ENCODE measurements at regions not wholly inside any gene's neighbourhood (a gene's known extent, or its start where the extent isn't known, plus 50 kb on each side); places are given as distances from the start of the nearest gene placed in this dataset.

- no peak overlapping the region for H3K27ac ChIP-seq
- TF ChIP-seq CTCF (conservative IDR thresholded peaks at IDR 0.05) (no peak), ZFX (IDR thresholded peaks at IDR 0.05) (no peak)
Measured at GRCh38 chr18:3358310-3358709, 91.7 kb upstream of the TGIF1 start.

DNA sequence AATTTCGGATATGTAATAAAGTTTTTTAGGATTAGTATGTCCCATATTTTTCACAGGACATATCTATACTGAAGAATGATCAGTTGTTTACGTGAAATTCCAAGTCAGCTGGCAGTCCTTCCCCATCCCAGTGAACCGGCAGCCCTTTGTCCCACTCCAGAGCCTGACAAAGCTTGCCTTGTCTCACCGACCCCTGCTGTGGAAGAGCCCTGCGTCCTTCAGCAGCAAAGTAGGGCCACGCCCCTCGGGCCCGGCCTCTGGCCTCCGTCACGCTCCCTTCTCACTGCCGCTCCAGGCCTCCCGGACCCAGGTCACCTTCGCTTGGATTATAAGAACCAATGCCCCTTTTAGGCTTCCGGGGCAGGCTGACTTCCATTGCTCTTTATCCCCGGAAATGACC, 89.8 kb upstream of the TGIF1 start:
- TF ChIP-seq CTCF (conservative IDR thresholded peaks at IDR 0.05) (no peak), ZFX (IDR thresholded peaks at IDR 0.05) (no peak)
- no peak overlapping the region for H3K27ac ChIP-seq

GRCh38 chr18:3367491-3368091, 82.4 kb upstream of the TGIF1 start:
- H3K27ac ChIP-seq = no peak overlapping the region
- no peak for TF ChIP-seq ZFX (IDR thresholded peaks at IDR 0.05)
- TF ChIP-seq CTCF (conservative IDR thresholded peaks at IDR 0.05) = no peak

DNA sequence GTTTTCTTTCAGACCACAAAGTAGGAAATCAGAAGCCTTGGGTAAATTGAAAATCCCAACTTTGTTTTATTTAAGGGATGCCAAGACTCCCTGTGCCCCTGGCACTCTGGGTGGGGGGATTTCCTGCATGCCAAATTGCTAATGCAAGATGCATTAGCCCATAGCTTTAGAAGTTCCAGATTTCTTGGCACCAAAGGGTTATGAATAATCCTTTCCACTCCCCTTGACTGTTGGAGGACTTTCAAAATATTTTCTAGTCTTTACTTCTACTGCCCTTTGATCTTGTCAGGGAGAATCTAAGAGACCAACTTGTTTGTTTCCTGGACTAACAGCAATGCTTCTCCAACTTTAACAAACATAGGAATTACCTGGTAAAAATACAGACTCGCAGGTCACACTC, 81.8 kb upstream of the TGIF1 start:
- no peak overlapping the region for H3K27ac ChIP-seq
- TF ChIP-seq ZFX (IDR thresholded peaks at IDR 0.05) = no peak
- no peak for TF ChIP-seq CTCF (conservative IDR thresholded peaks at IDR 0.05)

DNA sequence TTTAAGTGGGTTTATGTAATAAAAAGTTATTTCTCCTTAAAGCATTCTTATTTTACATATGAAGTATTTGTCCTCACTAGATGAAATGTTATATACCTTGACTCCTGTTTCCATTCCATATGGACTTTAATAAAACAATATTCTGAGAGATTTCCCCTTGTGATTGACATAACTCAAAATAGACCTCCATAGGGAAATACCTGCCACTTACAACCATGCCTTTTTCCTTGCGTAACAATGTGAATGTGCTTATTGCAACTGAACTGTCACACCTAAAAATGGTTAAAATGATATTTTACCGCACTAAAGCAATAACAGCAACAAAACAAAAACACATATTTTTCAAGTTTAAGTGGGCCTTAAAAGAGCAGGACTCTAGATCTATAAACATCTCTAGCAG, 70.3 kb upstream of the TGIF1 start:
- no peak overlapping the region for H3K27ac ChIP-seq

GRCh38 chr18:3380384-3380961, 69.5 kb upstream of the TGIF1 start:
- TF ChIP-seq ZFX (IDR thresholded peaks at IDR 0.05) = no peak
- TF ChIP-seq CTCF (conservative IDR thresholded peaks at IDR 0.05) = no peak; the same call in 1 of the 2 replicates
- no peak overlapping the region for H3K27ac ChIP-seq

More for the DNA sequence above, 70.3 kb upstream of the TGIF1 start:
- TF ChIP-seq CTCF (conservative IDR thresholded peaks at IDR 0.05) (no peak), ZFX (IDR thresholded peaks at IDR 0.05) (no peak)

DNA sequence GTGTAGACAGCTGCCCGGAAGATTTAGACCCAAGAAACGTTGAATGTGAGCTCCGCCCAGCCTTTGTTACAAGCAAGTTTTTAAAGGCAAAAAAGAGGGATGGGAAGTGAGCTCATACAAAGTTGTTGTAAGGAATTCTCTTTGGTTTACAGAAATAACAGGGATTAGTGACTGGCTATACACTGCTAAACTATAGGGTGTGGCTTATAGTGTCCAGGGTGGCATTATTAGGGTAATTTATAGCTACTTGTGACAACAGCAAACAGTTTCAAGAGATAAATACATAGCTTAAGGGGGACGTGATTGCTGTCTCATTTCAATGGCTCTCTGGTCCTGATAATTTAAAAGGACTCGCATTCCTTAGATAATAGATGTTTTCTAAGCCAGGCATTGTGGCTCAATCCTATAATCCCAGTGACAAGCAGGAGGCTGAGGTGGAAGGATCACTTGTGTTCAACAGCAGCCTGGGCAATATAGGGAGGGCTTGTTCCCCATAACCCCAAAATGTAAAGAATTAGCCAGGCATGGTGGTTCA, 66.5 kb upstream of the TGIF1 start:
- no peak overlapping the region for H3K27ac ChIP-seq
- TF ChIP-seq ZFX (IDR thresholded peaks at IDR 0.05) (no peak), CTCF (conservative IDR thresholded peaks at IDR 0.05) (no peak)
